Middle frontal gyrus (tissue), 1 donor: ENCODE measurements at regions not wholly inside any gene's neighbourhood (a gene's known extent, or its start where the extent isn't known, plus 50 kb on each side); places are given as distances from the start of the nearest gene placed in this dataset.

Experiments
- DNase-seq: peaks from one replicate; pipeline ENCODE4 v3.0.0-alpha.2; 2015; ENCODE audit warnings: low spot score; ENCODE audit errors: extremely low spot score

DNA sequence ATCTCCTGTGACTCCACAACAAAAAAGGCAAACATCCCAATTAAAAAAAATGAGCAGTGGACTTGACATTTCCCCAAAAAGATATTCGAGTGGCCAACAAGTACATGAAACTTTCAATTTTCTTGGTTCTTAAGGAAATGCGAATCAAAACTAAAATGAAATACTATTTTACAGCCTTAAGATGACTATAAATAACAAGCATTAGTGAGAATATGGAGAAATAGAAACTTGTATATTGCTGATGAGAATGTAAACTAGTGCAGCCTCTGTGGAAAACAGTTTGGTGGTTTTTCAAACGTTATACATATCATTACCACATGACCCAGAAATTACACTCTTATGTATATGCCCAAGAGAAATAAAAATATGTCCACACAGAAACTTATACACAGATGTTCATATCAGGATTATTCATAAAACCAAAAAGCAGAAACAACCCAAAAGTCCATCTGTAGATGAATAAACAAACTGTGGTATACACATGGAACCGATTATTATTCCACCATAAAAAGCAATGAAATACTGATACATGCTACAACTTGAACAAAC, 153.2 kb upstream of the GPR149 start:
- DNase-seq: no peak

DNA sequence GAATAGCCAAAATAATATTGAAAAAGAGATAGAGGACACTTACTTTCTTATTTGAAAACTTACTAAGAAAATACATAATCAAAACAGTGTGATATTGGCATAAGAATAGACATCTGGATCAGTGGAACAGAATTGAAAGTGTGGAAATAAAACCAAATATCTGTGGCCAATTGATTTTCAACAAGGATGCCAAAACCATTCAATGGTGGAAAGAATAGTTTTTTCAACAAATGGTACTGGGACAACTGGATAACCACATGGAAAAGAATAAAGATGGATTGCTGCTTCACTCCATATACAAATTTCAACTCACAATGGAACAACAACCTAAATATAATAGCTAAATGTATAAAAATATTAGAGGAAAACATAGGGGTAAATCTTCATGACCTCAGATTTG, 152.5 kb upstream of the GPR149 start:
- no peak for DNase-seq

DNA sequence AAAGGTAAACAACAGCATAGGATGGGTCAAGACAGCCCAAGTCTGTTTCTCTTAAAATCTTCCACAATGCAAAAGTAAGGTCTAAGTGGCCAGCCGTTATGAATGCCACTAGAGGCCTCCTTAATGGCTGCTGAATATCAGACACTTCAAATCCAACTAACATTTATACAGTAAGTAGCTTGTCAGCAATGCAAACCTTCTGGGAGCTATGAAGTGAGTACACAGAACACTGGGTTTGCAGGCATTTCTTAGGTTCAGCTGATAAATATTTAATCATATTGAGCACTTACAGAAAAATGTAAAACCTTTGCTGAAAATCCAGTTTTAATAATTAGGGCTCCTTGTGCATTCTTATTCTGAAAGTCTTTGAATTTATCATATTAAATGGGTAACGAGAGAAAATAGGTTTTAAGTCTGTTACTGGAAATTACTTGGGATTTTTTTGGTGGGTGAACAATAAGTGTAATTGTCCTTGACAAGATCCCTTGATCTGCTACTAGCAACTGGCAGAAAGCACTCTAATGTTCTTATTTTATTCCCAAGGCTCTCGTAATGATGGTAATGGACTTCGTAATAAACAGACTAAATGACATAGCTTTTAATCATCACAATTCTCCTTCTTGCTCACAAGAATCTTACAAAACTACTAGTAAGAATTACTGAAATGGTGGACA, 141.7 kb upstream of the GPR149 start:
- no peak for DNase-seq

DNA sequence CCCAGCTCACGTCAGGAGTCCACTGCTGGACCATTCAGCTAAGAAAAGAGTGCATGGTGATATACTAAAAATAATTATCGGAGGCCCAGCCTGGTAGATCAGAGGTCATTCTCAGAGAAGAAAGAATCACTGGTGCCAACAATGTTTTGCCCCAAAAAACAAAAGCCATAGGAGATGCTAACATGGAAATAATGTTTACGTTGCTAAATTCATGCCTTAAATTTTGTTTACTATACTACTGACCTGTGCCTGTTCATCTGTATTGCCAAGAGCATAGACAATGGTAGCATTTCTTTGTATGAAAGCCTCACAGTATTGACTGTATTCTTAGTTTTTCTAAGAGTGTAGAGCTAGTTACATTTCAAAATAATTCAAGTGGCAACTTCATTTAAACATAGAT, 138.1 kb upstream of the GPR149 start:
- DNase-seq: no peak

DNA sequence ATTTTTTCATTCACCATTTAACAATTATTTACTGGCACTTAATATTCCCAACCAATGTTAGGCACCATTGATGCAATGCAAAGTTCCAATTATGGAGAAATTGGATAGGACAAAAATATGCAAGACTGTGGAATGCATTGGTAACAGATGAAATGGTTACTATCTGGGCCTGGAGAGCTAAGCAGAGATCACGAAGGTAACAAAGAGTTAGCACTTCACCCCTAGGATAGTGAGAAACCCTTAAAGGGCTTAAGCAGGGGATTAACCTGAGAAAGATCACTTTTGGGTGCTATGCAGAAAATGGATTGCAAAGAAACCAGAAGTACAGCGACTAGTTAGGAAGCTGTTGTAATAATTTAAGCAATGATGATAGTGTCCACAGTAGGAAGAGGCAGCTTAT, 129.6 kb upstream of the GPR149 start:
- DNase-seq: no peak

DNA sequence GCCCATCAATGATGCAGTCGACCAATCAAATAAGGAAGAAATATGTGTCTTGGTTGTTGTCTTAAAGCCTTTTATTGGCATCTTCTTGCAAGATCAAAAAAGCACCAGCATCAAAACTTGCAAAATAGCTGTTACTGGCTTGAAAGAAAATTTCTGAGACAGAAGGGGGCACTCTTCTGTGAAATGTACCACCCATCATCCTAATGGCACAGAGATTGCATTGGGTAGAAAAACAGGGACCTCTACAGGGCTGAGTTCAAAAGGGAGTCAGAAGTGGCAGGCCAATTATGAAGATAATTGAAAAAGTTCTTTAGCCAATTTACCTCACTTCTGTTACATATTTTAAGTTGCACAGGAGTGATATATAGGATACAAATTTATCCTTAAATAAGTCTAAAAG, 122.3 kb upstream of the GPR149 start:
- DNase-seq: no peak

DNA sequence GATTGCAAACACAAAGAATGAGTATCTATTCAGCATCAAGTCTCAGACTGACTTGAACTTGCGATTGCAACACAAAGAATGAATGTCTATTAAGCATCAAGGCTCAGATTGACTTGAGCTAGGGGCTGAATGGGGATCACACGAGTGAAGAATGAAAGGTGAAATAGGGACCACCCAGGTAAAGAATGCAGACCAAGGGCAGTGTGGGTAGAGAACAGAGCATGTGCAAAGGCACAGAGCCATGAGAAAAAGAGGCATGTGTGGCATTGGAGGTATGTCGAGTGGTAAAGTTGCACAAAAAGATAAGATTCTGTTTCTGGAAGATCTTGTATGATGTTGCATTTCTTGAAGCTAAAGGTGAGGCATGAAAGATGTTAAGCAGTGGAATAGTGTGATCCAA, 119.4 kb upstream of the GPR149 start:
- no peak for DNase-seq

DNA sequence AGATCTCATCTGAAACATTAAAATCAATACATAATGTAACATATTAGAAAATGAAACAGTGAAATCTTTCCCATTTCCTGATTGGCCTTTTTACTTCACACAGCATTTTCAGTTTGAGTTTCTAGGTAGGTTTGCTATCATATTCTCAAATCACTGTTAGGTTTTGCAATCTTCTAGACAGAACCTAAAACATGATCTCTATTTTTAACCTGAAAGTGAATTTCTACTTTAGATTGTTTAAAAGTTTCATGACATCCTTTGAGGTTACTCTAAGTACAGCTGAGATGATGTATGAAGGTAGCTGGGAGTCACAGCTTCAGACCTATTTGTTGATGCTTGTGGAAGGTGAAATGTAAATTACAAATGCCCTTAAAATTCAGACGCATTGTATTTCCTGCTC, 118.4 kb upstream of the GPR149 start:
- DNase-seq: no peak

DNA sequence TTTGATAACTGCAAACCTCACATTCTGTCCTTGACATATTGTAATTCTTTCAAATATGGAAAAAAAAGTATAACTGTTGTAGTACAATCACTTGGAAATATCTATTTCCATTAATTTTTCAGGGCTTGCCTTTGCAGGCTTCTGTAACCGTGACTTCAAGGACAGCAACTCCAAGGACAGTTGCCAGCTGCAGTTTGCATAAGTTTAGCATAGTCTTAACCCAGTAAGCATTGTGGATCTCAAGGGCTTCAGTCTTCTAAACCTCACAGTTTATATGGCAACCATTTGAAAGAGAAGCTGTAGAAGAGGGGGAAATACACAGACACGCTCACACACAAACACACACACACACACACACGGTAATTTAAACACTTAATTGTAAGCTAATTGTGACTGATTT, 112.8 kb upstream of the GPR149 start:
- no peak for DNase-seq

DNA sequence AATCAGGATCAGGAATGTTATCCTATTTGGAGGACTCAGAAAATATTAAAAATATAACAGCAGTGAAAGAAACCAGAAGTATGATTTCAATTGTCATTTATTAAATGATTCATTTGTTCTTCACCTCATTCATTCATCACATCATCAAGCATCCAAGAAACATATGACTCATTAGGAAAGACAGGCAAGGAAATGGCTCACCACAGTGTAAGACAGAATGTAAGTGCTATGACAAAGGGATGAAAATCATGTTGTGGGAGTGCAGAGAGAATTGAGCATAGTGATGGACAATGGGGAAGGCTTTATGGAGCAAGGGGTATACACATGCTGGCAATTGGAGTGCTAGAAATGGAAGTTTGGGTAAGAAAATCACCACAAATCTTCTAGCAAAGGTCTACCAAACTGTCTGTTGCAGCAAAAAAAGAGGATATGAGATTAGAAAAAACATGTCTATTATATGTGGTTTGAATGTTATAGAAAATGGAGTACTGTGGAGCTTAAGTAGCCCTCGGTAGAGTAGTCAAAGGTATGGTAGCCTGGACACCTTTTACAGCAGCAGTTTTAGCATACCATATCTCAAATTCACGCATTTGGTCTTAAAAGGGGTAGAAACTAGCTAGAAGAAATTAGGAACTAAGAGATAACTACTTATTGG, 111.1 kb upstream of the GPR149 start:
- no peak for DNase-seq

DNA sequence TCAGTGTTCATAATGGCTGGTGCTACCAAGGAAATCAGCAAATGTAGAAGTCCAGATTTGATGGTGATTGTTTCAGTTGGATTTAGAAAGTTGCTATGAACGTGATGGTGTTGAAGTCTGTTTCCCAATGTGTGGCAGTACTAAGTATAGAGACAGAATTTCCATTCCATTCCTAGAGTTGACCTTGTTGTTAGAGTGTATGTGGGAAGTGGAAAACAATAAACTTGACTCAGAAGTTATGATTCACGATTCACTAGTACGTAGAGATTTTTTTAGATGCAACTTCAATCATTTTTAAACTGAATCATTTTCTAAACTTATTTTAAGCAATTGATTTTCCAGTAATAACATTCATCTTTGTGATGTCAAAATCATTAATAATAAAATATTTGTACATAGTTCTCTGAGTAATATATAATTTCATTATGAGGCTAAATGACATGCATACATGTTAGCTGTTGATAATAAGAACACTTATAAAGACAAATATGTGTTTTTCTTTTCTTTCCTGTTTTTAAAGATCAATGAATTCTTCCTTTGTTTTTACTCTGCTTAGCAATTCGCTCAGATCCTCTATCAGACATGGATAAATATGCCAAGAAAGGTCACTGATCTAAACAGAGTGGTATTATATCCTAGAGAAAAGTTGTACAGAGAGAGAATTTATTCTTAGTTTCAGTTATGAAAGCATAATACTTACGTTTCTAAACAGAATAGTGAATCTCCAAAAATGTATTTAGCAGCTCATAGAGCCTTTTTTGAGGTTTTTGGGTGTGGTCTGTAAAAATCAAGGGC, 108.8 kb upstream of the GPR149 start:
- DNase-seq: no peak

DNA sequence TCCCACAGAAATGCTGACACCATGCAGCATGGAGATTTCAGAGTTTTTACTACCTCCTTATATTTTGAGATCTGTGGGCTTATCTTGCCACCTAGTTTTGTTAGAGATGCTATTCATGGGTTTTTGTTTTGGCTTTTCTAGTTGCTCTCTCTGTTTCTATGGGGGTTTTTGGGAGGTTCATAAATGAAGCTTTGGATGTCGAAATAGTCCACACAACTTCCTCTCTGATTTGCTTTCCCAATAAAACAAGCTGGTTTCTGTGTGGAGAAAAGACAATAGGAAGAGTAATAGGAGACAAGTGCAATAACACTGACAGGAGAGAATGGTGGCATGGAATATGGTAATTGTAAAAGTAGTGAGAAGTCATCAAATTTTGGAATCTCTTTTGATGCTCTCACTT, 106.8 kb upstream of the GPR149 start:
- DNase-seq: no peak

DNA sequence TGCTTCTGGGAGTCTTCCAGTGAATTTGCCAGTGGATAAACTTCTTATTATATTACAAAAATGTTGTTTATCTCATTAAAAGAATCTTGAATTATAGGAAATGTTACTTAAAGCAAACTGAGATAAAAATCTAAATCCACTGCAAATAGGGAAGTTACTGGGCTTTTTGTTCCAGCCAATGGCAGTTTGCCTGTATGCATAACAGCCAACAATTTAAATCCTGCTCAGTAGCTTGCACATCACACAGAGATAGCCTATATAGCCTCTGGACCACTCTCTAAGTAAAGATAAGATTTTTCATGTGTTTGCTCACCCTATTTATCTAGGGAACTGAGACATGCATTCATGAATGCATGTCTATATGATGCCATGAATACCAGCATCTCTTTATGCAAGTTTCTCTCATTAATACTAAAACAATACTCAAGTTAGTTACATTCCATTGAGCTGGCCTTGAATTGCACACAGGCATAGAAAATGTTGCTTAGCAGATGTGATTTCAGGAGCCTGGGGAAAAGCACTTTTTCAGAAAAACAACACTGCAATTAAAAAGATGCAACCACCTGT, 92.1 kb upstream of the GPR149 start:
- no peak for DNase-seq

DNA sequence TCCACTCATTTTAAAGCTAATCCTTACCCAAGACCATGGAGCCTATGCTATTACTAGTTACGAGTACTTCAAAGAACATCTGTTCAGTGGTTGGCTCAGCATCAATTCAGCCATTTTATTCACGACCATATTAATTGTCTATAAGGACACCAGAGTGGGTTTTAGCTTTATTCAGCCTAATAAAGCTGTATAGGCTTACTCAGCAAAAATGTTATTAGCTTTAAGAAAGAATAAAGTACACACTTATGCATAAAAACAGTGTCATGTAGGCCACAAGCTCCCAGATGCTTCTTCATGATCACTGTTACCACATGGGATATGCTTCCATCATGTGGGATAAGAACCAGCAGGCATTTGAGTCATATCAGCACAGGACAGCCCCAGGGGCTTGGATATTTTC, 87.4 kb upstream of the GPR149 start:
- no peak for DNase-seq

DNA sequence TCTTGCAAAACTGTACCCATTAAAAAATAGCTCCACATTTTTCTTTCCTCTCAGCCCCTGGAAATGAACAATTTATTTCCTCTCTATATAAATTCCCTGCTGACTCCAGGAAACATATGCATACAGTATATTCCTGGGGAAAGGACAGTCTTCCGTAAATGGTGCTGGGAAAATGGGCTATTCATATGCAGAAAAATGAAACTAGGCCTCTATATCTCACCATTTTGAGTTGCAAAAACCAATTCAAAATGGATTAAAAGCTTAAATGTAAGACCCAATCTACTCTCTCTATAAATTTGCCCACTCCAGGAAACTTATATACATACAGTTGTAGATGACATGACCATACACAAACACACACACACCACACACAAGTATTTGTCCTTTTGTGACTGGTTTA, 85.9 kb upstream of the GPR149 start:
- DNase-seq: no peak

DNA sequence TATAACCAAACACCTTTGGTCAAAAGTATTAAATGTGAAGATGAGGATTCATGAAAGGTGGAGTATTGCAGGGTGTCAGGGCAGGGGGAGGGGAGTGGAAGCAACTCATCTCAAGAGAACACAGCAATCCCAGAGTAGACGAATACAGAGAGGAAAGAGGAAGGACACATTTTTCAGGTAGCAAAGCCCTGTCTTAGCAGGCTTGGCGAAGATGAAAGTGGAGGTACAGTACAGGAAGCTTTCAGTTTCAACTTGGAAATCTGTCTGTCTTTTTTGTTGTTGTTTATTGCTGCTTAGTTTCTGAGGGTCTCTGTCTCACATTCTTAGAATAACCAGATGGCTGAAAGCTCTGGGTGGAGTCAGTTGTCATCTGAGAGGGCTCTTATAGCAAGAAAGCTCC, 80.8 kb upstream of the GPR149 start:
- DNase-seq: no peak

DNA sequence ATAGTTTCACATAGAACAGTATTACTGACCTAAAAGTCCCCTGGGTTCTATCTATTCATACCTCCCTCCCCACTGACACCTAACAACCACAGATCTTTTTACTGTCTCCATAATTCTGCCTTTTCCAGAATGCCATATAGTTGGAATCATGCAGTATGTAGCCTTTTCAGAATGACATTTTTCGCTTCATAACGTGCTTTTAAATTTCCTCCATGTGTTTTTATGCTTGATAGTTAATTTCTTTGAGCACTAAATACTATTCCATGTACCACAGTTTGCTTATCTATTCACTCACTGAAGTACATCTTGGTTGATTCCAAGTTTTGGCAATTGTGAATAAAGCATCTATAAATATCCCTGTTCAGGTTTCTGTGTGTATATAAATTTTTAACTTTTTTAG, 77.7 kb upstream of the GPR149 start:
- DNase-seq: no peak

DNA sequence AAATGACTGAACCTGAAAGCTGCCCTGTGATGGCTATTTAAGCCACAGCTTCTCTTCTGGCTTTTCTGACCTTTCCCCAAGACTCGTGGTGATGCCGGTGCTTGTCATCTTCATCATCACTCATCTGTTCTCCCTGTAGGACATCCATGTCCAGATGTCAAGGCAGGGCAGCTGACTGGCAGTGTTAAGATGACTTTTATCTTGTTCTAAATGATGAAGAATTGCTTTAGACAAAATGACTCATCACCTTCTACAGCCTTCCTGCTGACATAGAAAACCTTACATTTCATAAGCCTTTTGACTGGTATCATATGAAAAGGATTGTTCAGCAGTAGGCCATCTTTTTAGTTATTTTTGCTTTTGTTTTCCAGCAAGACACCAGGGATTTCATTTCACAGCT, 67.0 kb upstream of the GPR149 start:
- no peak for DNase-seq

DNA sequence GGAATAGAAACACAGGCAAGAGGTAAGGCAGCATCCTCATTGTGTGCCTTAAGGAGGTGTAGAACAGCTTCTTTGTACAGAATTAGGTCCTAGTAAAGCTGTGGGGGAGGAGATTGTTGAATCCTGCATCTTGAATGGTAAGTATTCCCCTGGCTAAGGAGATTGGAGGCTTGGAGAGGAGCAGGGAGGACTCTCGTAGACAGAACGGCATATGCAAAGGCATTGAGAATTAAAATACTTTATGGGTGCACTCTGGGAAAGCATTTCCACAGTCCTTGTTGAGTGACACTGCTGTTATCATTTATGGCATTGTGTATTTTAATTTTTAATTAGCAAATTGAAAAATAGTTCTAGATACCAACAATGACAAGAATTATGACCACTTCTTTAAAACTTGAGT, 66.5 kb upstream of the GPR149 start:
- no peak for DNase-seq

DNA sequence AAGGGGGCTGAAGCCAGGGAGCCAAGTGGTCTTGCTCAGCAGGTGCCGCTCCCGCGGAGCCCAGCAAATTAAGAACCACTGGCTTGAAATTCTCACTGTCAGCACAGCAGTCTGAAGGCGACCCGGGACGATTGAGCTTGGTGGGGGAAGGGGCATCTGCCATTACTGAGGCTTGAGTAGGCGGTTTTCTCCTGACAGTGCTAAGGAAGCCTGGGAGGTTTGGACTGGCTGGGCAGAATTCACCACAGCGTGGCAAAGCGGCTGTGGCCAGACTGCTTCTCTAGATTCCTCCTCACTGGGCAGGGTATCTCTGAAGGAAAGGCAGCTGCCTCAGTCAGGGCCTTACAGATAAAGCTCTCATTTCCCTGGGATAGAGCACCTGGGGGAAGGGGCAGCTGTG, 57.0 kb upstream of the GPR149 start:
- DNase-seq: no peak

DNA sequence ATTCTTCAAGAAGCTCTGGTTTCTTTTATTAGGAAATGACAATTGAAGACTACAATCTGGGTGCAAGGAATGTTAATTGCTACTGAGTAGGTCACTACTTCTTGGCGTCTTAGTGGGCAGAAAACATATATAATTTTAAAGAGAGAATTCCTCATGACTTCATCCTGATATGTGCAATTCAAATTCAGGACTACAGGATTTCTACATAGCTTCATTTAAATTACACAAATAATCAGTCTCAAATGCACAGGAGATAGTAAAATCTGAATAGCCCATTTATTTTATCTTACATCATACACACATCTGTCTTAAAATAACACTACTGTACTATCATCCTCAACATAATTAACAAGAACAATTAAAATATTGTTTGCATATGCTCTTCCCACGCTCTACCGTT, 52.5 kb upstream of the GPR149 start:
- DNase-seq: no peak

DNA sequence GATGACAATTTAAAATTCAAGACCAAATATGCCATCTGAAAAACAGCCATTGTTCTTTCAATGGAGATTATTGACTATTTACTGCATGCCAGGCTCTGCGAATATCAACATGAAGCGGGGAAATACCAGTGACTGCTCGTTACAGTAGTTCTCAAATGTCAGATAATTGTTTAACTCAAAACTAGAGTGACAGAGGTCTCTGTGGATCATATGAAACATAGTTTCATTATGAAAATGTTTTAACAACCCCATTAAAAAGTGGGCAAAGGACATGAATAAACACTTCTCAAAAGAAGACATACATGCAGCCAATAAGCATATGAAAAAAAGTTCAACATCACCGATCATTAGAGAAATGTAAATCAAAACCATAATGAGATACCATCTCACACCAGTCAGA, 50.0 kb upstream of the GPR149 start:
- DNase-seq: no peak
